Upper lobe of left lung (tissue), 4 donors: ENCODE measurements at regions not wholly inside any gene's neighbourhood (a gene's known extent, or its start where the extent isn't known, plus 50 kb on each side); places are given as distances from the start of the nearest gene placed in this dataset.

ENCODE experiments used
- EP300 ChIP-seq, 4 donors: sonication (generic); formaldehyde crosslinking; IDR thresholded peaks; one replicate each; pipeline ENCODE4 v1.5.1; 2017; ENCODE audit warnings: antibody characterized with exemption in 4 of 4, control low read depth in 2 of 4
- POLR2A ChIP-seq, 4 donors: fragments of 450-650 bp; IDR thresholded peaks; one replicate each; pipeline ENCODE4 v1.5.1; 2016 to 2017; ENCODE audit warnings: antibody characterized with exemption in 4 of 4, mild to moderate bottlenecking in 2 of 4
- POLR2AphosphoS5 ChIP-seq, 2 donors: sonication (generic); formaldehyde crosslinking; IDR thresholded peaks; one replicate each; pipeline ENCODE4 v1.5.1; 2017; ENCODE audit warnings: antibody characterized with exemption in 2 of 2
- TF ChIP-seq, protein P1 (sequence below), 6 experiments: fragments of 450-650 bp in 4 of 6; fragments of 200-600 bp in 2 of 6; sonication (generic) in 2 of 6; IDR thresholded peaks; one replicate each; pipeline ENCODE4 v1.5.1; 2016 to 2019; ENCODE audit warnings: antibody characterized with exemption in 6 of 6

DNA sequence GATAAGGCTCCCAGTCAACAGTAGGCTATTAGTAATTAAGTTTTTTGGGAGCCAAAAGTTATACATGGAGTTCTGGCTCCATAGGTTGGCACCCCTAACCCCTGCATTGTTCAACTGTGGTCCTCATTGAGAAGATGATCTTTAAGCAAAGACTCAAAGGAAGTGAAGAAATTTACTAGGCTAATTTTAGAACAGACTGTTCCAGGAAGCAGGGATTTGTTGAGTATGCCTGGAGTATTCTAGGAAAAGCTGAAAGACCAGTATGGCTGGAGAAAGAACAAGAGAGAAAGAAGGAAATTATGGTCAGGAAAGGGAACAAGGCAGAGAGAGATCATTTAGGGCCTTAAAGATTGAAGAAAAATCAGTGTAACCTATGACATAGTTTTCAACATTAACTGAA, 125.1 kb downstream of the PMAIP1 start:
- TF ChIP-seq, protein P1, sequence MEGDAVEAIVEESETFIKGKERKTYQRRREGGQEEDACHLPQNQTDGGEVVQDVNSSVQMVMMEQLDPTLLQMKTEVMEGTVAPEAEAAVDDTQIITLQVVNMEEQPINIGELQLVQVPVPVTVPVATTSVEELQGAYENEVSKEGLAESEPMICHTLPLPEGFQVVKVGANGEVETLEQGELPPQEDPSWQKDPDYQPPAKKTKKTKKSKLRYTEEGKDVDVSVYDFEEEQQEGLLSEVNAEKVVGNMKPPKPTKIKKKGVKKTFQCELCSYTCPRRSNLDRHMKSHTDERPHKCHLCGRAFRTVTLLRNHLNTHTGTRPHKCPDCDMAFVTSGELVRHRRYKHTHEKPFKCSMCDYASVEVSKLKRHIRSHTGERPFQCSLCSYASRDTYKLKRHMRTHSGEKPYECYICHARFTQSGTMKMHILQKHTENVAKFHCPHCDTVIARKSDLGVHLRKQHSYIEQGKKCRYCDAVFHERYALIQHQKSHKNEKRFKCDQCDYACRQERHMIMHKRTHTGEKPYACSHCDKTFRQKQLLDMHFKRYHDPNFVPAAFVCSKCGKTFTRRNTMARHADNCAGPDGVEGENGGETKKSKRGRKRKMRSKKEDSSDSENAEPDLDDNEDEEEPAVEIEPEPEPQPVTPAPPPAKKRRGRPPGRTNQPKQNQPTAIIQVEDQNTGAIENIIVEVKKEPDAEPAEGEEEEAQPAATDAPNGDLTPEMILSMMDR (IDR thresholded peaks at IDR 0.05) = no peak
- TF ChIP-seq POLR2A (IDR thresholded peaks at IDR 0.05) (no peak), POLR2AphosphoS5 (IDR thresholded peaks at IDR 0.05) (no peak), EP300 (IDR thresholded peaks at IDR 0.05) (peak in 1 of 4 donors; percentile 27)
